GM12878 (cell line): ENCODE measurements at regions not wholly inside any gene's neighbourhood (a gene's known extent, or its start where the extent isn't known, plus 50 kb on each side); places are given as distances from the start of the nearest gene placed in this dataset.

ENCODE experiments used
- ATAC-seq: fragments of 200-7000 bp; cut with Tn5 transposase; 3 replicates; pipeline ENCODE4 v1.9.1; 2020; ENCODE audit warnings: mild to moderate bottlenecking, moderate library complexity
- BruUV-seq: library from RNA; stranded (reverse); fragments of 400-500 nt; replicated peaks from 2 replicates; lab custom pipeline; 2021; lab: Mats Ljungman, UMichigan
- CTCF ChIA-PET: fragments of 300-600 bp; sonication (Branson Sonifier 250); formaldehyde crosslinking; extraction: SDS; loops from one replicate; lab custom pipeline; 2021; ENCODE audit warnings: inconsistent platforms; lab: Yijun Ruan, JAX
- POLR2A ChIA-PET: fragments of 350-600 bp; formaldehyde crosslinking; extraction: SDS; loops from one replicate; lab custom pipeline; 2021; ENCODE audit warnings: inconsistent platforms; lab: Charles Lee
- RAD21 ChIA-PET: fragments of 300-600 bp; sonication (Branson Sonifier 250); formaldehyde crosslinking; loops from one replicate; lab custom pipeline; 2023; ENCODE audit warnings: antibody characterized with exemption; ENCODE audit not compliant: unreplicated experiment; lab: Charles Lee
- SMC1A ChIA-PET: fragments of 300-600 bp; sonication (Branson Sonifier 250); formaldehyde crosslinking; loops from one replicate; lab custom pipeline; 2023; ENCODE audit not compliant: unreplicated experiment, uncharacterized antibody; lab: Charles Lee
- DNase-seq: peaks from one replicate; pipeline ENCODE4 v3.0.0-alpha.2; 2011; ENCODE audit warnings: low read depth, low spot score
- FAIRE-seq: peaks from 3 replicates; lab custom pipeline; 2011; peaks lifted over from hg19 to GRCh38; lab: Jason Lieb, UNC
- H2AFZ ChIP-seq: 2 replicates; pipeline ENCODE4 v1.6.0; 2011; ENCODE audit warnings: low read depth, low read length, control low read depth; ENCODE audit not compliant: control insufficient read depth
- H3K27ac ChIP-seq: 2 replicates; pipeline ENCODE4 v1.5.1; 2011; ENCODE audit warnings: control low read depth; ENCODE audit not compliant: control insufficient read depth, insufficient read depth
- H3K27me3 ChIP-seq, 2 experiments: replicated peaks in 1 of 2; 2 replicates each; pipeline versions ENCODE4 v1.6.0 to v1.6.1; 2011; ENCODE audit warnings: low read length in 1 of 2; ENCODE audit not compliant: control insufficient read depth in 2 of 2, insufficient read depth in 2 of 2
- H3K36me3 ChIP-seq, 2 experiments: 2 replicates each; pipeline ENCODE4 v1.5.1; 2011; ENCODE audit warnings: low read length in 1 of 2; ENCODE audit not compliant: control insufficient read depth in 2 of 2, insufficient read depth in 2 of 2
- H3K4me1 ChIP-seq: 2 replicates; pipeline ENCODE4 v1.6.1; 2011; ENCODE audit warnings: mild to moderate bottlenecking, low read length, moderate library complexity, mixed read lengths; ENCODE audit not compliant: control insufficient read depth, insufficient read depth
- H3K4me2 ChIP-seq: 2 replicates; pipeline ENCODE4 v1.6.0; 2011; ENCODE audit warnings: control low read depth; ENCODE audit not compliant: control insufficient read depth, insufficient read depth
- H3K4me3 ChIP-seq: fragments of 200-600 bp; sonication (generic); 2 replicates; pipeline ENCODE4 v1.5.1; 2016
- H3K79me2 ChIP-seq: 2 replicates; pipeline ENCODE4 v1.6.0; 2011; ENCODE audit warnings: low read length; ENCODE audit not compliant: control insufficient read depth, insufficient read depth
- H3K9ac ChIP-seq: 2 replicates; pipeline ENCODE4 v1.8.0; 2011; ENCODE audit warnings: low read length, control low read depth, mixed read lengths; ENCODE audit not compliant: control insufficient read depth, insufficient read depth
- H3K9me3 ChIP-seq: replicated peaks from 3 replicates; pipeline ENCODE4 v1.5.1; 2011; ENCODE audit warnings: mild to moderate bottlenecking, low read length; ENCODE audit not compliant: control insufficient read depth, insufficient read depth
- H4K20me1 ChIP-seq: 2 replicates; pipeline ENCODE4 v1.6.0; 2011; ENCODE audit not compliant: control insufficient read depth, insufficient read depth
- EED ChIP-seq: sonication (generic); IDR thresholded peaks from 2 replicates; pipeline ENCODE4 v1.6.1; 2016; ENCODE audit warnings: antibody characterized with exemption, low read depth
- HCFC1 ChIP-seq: fragments of 150-350 bp; IDR thresholded peaks from 2 replicates; pipeline ENCODE4 v1.6.1; 2014; ENCODE audit warnings: low read length
- HDGF ChIP-seq: fragments of 450-650 bp; IDR thresholded peaks from 2 replicates; pipeline ENCODE4 v1.6.1; 2016; ENCODE audit warnings: antibody characterized with exemption
- MEF2A ChIP-seq: IDR thresholded peaks from 2 replicates; pipeline ENCODE4 v1.6.1; 2011; ENCODE audit warnings: low read depth, mild to moderate bottlenecking, low read length, moderate library complexity; ENCODE audit not compliant: insufficient read depth
- RUNX3 ChIP-seq: IDR thresholded peaks from 2 replicates; pipeline ENCODE4 v1.6.1; 2012; ENCODE audit warnings: low read length, inconsistent platforms
- TBL1XR1 ChIP-seq: IDR thresholded peaks from 2 replicates; pipeline ENCODE4 v1.6.1; 2012; ENCODE audit warnings: low read depth, low read length, improper control_type of control experiment
- YBX1 ChIP-seq: fragments of 450-650 bp; IDR thresholded peaks from 2 replicates; pipeline ENCODE4 v1.6.1; 2016; ENCODE audit warnings: antibody characterized with exemption
- WGBS: methylation state at CpG from one replicate; pipeline ENCODE4 v1.1.6; 2016; ENCODE audit warnings: low lambda C conversion rate; ENCODE audit not compliant: insufficient replicate concordance, insufficient coverage; ENCODE audit errors: missing lambda C conversion rate; 5-methylcytosine and 5-hydroxymethylcytosine counted together
- in situ Hi-C: fragments of 300-500 bp; cut with MboI; formaldehyde crosslinking; loops from 9 replicates; pipeline ENCODE4 v1.14.3; 2018; ENCODE audit warnings: mixed read lengths
- intact Hi-C: fragments of 100-400 bp; cut with micrococcal nuclease; formaldehyde crosslinking; loops from one replicate; pipeline ENCODE4 v1.14.2; 2022; ENCODE audit not compliant: unreplicated experiment
- TF ChIP-seq, protein P1 (sequence below): IDR thresholded peaks from 2 replicates; pipeline ENCODE4 v1.6.1; 2012; ENCODE audit warnings: improper control_type of control experiment, low read depth, low read length; ENCODE audit not compliant: insufficient replicate concordance
- TF ChIP-seq, protein P2 (sequence below): IDR thresholded peaks from 2 replicates; pipeline ENCODE4 v1.6.1; 2012; ENCODE audit warnings: low read length, inconsistent platforms
- TF ChIP-seq, protein P3 (sequence below), 3 experiments: IDR thresholded peaks in 2 of 3; conservative IDR thresholded peaks in 1 of 3; 2 replicates each; pipeline ENCODE4 v1.5.1; 2011; ENCODE audit warnings: low read depth in 3 of 3, low read length in 3 of 3, mild to moderate bottlenecking in 3 of 3, control low read depth in 2 of 3, moderate library complexity in 2 of 3, inconsistent platforms in 1 of 3, mixed read lengths in 1 of 3; ENCODE audit not compliant: control insufficient read depth in 2 of 3, insufficient read depth in 1 of 3; ENCODE audit errors: extremely low read depth in 1 of 3
- TF ChIP-seq, protein P4 (sequence below): fragments of 450-650 bp; IDR thresholded peaks from 2 replicates; pipeline ENCODE4 v1.6.1; 2017; ENCODE audit warnings: mild to moderate bottlenecking, moderate library complexity

DNA sequence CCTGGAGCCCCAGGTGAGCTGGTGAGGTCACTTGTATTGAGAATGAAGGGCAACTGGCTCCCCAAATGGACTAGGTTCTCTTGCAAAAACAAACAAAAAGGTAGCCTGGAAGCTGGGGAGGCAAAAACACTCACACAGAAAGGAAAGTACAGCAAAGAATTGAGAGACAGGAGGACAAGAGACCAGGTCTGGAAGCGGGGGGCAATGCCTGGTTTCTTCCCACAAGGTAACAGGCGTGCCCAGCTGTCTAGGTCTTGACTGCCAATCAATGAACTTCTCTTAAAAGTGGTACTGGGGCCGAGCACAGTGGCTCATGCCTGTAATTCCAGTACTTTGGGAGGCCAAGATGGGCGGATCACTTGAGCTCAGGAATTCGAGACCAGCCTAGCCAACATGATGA is 356.4 kb upstream of the TSHZ3 start (continued):
- TF ChIP-seq HCFC1: no peak
- no peak for TF ChIP-seq TBL1XR1

DNA sequence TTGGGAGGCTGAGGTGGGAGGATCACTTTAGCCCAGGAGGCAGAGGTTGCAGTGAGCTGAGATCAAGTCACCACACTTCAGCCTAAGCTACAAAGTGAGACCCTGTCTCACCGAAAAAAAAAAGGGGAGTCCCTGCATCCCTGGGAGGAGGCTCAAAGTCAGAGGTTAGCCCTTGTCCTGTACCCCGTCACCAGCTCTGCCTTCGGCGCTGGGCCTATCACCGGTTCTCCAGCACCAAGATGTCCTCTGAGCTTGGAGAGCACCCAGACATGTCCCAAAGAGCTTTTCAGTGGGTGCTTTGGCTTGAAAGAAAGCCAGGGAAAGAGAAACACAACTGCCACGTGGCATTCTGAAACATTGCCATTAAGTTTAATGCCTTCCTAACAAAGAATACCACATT is 356.9 kb upstream of the TSHZ3 start:
- H3K4me3 ChIP-seq: no peak overlapping the region
- in situ Hi-C loops: no loop called here
- 54% methylated on average over 6 of the region's 6 CpGs for WGBS
- no peak overlapping the region for H3K27ac ChIP-seq
- RAD21 ChIA-PET: no interaction called here
- CTCF ChIA-PET: no interaction called here
- FAIRE-seq (no peak), DNase-seq (no peak), ATAC-seq (no peak)
- H3K27me3 ChIP-seq: no peaks in the 10 kb centered on the region
- SMC1A ChIA-PET: no interaction called here
- no peaks in the 10 kb centered on the region for H3K79me2 ChIP-seq
- POLR2A ChIA-PET: no interaction called here
- H4K20me1 ChIP-seq: no peaks in the 10 kb centered on the region
- no peak overlapping the region for H3K4me2 ChIP-seq
- no peaks in the 10 kb centered on the region for H3K36me3 ChIP-seq
- BruUV-seq: no TSS peak
- H2AFZ ChIP-seq: no peak overlapping the region
- no peaks in the 10 kb centered on the region; the same call in 2 of the 3 replicates for H3K9me3 ChIP-seq
- H3K4me1 ChIP-seq: no peaks in the 10 kb centered on the region
- intact Hi-C loops: no loop called here
- H3K9ac ChIP-seq: no peak overlapping the region
- TF ChIP-seq, protein P1, sequence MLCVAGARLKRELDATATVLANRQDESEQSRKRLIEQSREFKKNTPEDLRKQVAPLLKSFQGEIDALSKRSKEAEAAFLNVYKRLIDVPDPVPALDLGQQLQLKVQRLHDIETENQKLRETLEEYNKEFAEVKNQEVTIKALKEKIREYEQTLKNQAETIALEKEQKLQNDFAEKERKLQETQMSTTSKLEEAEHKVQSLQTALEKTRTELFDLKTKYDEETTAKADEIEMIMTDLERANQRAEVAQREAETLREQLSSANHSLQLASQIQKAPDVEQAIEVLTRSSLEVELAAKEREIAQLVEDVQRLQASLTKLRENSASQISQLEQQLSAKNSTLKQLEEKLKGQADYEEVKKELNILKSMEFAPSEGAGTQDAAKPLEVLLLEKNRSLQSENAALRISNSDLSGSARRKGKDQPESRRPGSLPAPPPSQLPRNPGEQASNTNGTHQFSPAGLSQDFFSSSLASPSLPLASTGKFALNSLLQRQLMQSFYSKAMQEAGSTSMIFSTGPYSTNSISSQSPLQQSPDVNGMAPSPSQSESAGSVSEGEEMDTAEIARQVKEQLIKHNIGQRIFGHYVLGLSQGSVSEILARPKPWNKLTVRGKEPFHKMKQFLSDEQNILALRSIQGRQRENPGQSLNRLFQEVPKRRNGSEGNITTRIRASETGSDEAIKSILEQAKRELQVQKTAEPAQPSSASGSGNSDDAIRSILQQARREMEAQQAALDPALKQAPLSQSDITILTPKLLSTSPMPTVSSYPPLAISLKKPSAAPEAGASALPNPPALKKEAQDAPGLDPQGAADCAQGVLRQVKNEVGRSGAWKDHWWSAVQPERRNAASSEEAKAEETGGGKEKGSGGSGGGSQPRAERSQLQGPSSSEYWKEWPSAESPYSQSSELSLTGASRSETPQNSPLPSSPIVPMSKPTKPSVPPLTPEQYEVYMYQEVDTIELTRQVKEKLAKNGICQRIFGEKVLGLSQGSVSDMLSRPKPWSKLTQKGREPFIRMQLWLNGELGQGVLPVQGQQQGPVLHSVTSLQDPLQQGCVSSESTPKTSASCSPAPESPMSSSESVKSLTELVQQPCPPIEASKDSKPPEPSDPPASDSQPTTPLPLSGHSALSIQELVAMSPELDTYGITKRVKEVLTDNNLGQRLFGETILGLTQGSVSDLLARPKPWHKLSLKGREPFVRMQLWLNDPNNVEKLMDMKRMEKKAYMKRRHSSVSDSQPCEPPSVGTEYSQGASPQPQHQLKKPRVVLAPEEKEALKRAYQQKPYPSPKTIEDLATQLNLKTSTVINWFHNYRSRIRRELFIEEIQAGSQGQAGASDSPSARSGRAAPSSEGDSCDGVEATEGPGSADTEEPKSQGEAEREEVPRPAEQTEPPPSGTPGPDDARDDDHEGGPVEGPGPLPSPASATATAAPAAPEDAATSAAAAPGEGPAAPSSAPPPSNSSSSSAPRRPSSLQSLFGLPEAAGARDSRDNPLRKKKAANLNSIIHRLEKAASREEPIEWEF: no peak
- TF ChIP-seq MEF2A (no peak), RUNX3 (no peak), HDGF (no peak), EED (no peak), YBX1 (no peak)
- TF ChIP-seq, protein P2, sequence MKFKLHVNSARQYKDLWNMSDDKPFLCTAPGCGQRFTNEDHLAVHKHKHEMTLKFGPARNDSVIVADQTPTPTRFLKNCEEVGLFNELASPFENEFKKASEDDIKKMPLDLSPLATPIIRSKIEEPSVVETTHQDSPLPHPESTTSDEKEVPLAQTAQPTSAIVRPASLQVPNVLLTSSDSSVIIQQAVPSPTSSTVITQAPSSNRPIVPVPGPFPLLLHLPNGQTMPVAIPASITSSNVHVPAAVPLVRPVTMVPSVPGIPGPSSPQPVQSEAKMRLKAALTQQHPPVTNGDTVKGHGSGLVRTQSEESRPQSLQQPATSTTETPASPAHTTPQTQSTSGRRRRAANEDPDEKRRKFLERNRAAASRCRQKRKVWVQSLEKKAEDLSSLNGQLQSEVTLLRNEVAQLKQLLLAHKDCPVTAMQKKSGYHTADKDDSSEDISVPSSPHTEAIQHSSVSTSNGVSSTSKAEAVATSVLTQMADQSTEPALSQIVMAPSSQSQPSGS: no peak
- TF ChIP-seq, protein P3, sequence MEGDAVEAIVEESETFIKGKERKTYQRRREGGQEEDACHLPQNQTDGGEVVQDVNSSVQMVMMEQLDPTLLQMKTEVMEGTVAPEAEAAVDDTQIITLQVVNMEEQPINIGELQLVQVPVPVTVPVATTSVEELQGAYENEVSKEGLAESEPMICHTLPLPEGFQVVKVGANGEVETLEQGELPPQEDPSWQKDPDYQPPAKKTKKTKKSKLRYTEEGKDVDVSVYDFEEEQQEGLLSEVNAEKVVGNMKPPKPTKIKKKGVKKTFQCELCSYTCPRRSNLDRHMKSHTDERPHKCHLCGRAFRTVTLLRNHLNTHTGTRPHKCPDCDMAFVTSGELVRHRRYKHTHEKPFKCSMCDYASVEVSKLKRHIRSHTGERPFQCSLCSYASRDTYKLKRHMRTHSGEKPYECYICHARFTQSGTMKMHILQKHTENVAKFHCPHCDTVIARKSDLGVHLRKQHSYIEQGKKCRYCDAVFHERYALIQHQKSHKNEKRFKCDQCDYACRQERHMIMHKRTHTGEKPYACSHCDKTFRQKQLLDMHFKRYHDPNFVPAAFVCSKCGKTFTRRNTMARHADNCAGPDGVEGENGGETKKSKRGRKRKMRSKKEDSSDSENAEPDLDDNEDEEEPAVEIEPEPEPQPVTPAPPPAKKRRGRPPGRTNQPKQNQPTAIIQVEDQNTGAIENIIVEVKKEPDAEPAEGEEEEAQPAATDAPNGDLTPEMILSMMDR (IDR thresholded peaks at IDR 0.05 in 2 of 3, conservative IDR thresholded peaks at IDR 0.05 in 1 of 3; ENCODE audit: control insufficient read depth in 2 of 3, extremely low read depth in 1 of 3, insufficient read depth in 1 of 3, low read depth in 3 of 3, low read length in 3 of 3): no peak
- TF ChIP-seq, protein P4, sequence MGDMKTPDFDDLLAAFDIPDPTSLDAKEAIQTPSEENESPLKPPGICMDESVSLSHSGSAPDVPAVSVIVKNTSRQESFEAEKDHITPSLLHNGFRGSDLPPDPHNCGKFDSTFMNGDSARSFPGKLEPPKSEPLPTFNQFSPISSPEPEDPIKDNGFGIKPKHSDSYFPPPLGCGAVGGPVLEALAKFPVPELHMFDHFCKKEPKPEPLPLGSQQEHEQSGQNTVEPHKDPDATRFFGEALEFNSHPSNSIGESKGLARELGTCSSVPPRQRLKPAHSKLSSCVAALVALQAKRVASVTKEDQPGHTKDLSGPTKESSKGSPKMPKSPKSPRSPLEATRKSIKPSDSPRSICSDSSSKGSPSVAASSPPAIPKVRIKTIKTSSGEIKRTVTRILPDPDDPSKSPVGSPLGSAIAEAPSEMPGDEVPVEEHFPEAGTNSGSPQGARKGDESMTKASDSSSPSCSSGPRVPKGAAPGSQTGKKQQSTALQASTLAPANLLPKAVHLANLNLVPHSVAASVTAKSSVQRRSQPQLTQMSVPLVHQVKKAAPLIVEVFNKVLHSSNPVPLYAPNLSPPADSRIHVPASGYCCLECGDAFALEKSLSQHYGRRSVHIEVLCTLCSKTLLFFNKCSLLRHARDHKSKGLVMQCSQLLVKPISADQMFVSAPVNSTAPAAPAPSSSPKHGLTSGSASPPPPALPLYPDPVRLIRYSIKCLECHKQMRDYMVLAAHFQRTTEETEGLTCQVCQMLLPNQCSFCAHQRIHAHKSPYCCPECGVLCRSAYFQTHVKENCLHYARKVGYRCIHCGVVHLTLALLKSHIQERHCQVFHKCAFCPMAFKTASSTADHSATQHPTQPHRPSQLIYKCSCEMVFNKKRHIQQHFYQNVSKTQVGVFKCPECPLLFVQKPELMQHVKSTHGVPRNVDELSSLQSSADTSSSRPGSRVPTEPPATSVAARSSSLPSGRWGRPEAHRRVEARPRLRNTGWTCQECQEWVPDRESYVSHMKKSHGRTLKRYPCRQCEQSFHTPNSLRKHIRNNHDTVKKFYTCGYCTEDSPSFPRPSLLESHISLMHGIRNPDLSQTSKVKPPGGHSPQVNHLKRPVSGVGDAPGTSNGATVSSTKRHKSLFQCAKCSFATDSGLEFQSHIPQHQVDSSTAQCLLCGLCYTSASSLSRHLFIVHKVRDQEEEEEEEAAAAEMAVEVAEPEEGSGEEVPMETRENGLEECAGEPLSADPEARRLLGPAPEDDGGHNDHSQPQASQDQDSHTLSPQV: no peak
